Transverse colon (tissue), 4 donors: ENCODE measurements at regions not wholly inside any gene's neighbourhood (a gene's known extent, or its start where the extent isn't known, plus 50 kb on each side); places are given as distances from the start of the nearest gene placed in this dataset.

ENCODE experiments used
- DNase-seq: peaks from one replicate; pipeline ENCODE4 v3.0.0-alpha.2; 2019
- H3K27ac ChIP-seq, 4 donors: fragments of 200-600 bp; sonication (generic); 2 replicates each; pipeline ENCODE4 v1.5.1; 2016 to 2018; ENCODE audit warnings: inconsistent platforms in 4 of 4
- H3K27me3 ChIP-seq: fragments of 200-600 bp; sonication (generic); 2 replicates; pipeline ENCODE4 v1.5.1; 2017; ENCODE audit warnings: inconsistent platforms
- H3K36me3 ChIP-seq, 4 donors: fragments of 200-600 bp; sonication (generic); 2 replicates each; pipeline ENCODE4 v1.5.1; 2017 to 2019; ENCODE audit warnings: inconsistent platforms in 4 of 4
- H3K4me1 ChIP-seq, 4 donors: fragments of 200-600 bp; sonication (generic); 2 replicates each; pipeline ENCODE4 v1.5.1; 2017 to 2020; ENCODE audit warnings: inconsistent platforms in 4 of 4
- H3K4me3 ChIP-seq, 4 donors: fragments of 200-600 bp; sonication (generic); 1 replicate in 1 of 4; 2 replicates in 3 of 4; pipeline versions ENCODE4 v1.5.1 to v1.6.1; 2017 to 2019; ENCODE audit warnings: inconsistent platforms in 4 of 4
- H3K9me3 ChIP-seq, 2 donors: fragments of 200-600 bp; sonication (generic); 2 replicates each; pipeline ENCODE4 v1.5.1; 2017 to 2019; ENCODE audit warnings: inconsistent platforms in 2 of 2
- CTCF ChIP-seq, 5 experiments: fragments of 200-600 bp in 3 of 5; fragments of 450-650 bp in 2 of 5; sonication (generic) in 3 of 5; IDR thresholded peaks; 1 replicate in 2 of 5; 2 replicates in 3 of 5; pipeline ENCODE4 v1.5.1; 2016 to 2017; ENCODE audit warnings: antibody characterized with exemption in 5 of 5, inconsistent platforms in 3 of 5, mild to moderate bottlenecking in 2 of 5, moderate library complexity in 1 of 5
- EP300 ChIP-seq: sonication (generic); formaldehyde crosslinking; IDR thresholded peaks from one replicate; pipeline ENCODE4 v1.6.1; 2017; ENCODE audit warnings: antibody characterized with exemption, low read depth
- POLR2A ChIP-seq: fragments of 450-650 bp; IDR thresholded peaks from one replicate; pipeline ENCODE4 v1.6.1; 2016; ENCODE audit warnings: antibody characterized with exemption, mild to moderate bottlenecking, moderate library complexity
- POLR2AphosphoS5 ChIP-seq, 3 donors: sonication (generic); formaldehyde crosslinking; IDR thresholded peaks; one replicate each; pipeline ENCODE4 v1.6.1; 2016; ENCODE audit warnings: antibody characterized with exemption in 3 of 3
- WGBS, 2 donors: methylation state at CpG; one replicate each; pipeline ENCODE4 v1.1.5; 2018; ENCODE audit warnings: low coverage in 1 of 2; 5-methylcytosine and 5-hydroxymethylcytosine counted together
- in situ Hi-C, 4 donors: fragments of 200-750 bp; cut with MboI; loops; one replicate each; pipeline versions ENCODE4 v1.15.0 to v1.15.1; 2017; ENCODE audit warnings: low sequenced_read_pairs in 3 of 4, low pct_ligation_motif_present in 1 of 4, low pct_unique_long_range_greater_than_20kb in 1 of 4
- intact Hi-C: fragments of 100-400 bp; cut with DNase I; formaldehyde crosslinking; loops from one replicate; pipeline ENCODE4 v1.15.1; 2023; ENCODE audit warnings: low total_unique reads

- no peak for DNase-seq
- 84 to 85% methylated on average over 3 to 7 of the region's 7 CpGs for WGBS, 2 donors
- in situ Hi-C loops: loop anchor here in 1 of 4 donors (25.0 kb wide), 1 partner anchor 102 kb away; no protein-coding TSS in a partner anchor
Observed at GRCh38 chr11:29184939-29185890, 831.6 kb downstream of the KCNA4 start.

GRCh38 chr11:29183301-29183700 lies 833.5 kb downstream of the KCNA4 start:
- no peaks in the 10 kb centered on the region for H3K36me3 ChIP-seq
- no peak overlapping the region for H3K4me3 ChIP-seq
- H3K27me3 ChIP-seq: no peaks in the 10 kb centered on the region
- in situ Hi-C loops (loop anchor here in 1 of 4 donors (25.0 kb wide), 1 partner anchor 104 kb away; no protein-coding TSS in a partner anchor), intact Hi-C loops (no loop called here)
- no peak overlapping the region for H3K27ac ChIP-seq
- 45 to 86% methylated on average over 1 of the region's 1 CpG for WGBS, 2 donors
- no peaks in the 10 kb centered on the region for H3K9me3 ChIP-seq
- no peak for DNase-seq
- no peaks in the 10 kb centered on the region for H3K4me1 ChIP-seq
- no peak for TF ChIP-seq CTCF (IDR thresholded peaks at IDR 0.05)
- TF ChIP-seq POLR2A: no peak
- no peak for TF ChIP-seq EP300
- no peak for TF ChIP-seq POLR2AphosphoS5 (IDR thresholded peaks at IDR 0.05)

More at GRCh38 chr11:29184939-29185890, 831.6 kb downstream of the KCNA4 start:
- intact Hi-C loops: no loop called here
- H3K9me3 ChIP-seq: no peaks in the 10 kb centered on the region
- H3K27ac ChIP-seq: no peak overlapping the region
- no peaks in the 10 kb centered on the region for H3K4me1 ChIP-seq
- no peaks in the 10 kb centered on the region for H3K27me3 ChIP-seq
- no peak overlapping the region for H3K4me3 ChIP-seq
- TF ChIP-seq CTCF (IDR thresholded peaks at IDR 0.05): no peak
- TF ChIP-seq EP300: no peak
- TF ChIP-seq POLR2A: no peak
- no peak for TF ChIP-seq POLR2AphosphoS5 (IDR thresholded peaks at IDR 0.05)
- no peaks in the 10 kb centered on the region for H3K36me3 ChIP-seq

GRCh38 chr11:29173660-29174062 lies 843.2 kb downstream of the KCNA4 start:
- no peak for TF ChIP-seq EP300
- no peak for TF ChIP-seq CTCF (IDR thresholded peaks at IDR 0.05)
- TF ChIP-seq POLR2A: no peak
- TF ChIP-seq POLR2AphosphoS5 (IDR thresholded peaks at IDR 0.05): no peak
- Histone ChIP-seq H3K27me3 (no peaks in the 10 kb centered on the region), H3K4me3 (no peak overlapping the region), H3K36me3 (no peaks in the 10 kb centered on the region), H3K9me3 (no peaks in the 10 kb centered on the region), H3K27ac (no peak overlapping the region), H3K4me1 (no peaks in the 10 kb centered on the region)
- WGBS, 2 donors: 8 to 19% methylated on average over 1 of the region's 1 CpG
- intact Hi-C loops: no loop called here
- in situ Hi-C loops: loop anchor here in 1 of 4 donors (25.0 kb wide), 1 partner anchor 1486 kb away; no protein-coding TSS in a partner anchor
- DNase-seq: no peak

GRCh38 chr11:29171360-29171950 lies 845.4 kb downstream of the KCNA4 start:
- TF ChIP-seq EP300 (no peak), CTCF (IDR thresholded peaks at IDR 0.05) (no peak), POLR2AphosphoS5 (IDR thresholded peaks at IDR 0.05) (no peak), POLR2A (no peak)
- intact Hi-C loops (no loop called here), in situ Hi-C loops (loop anchor here in 1 of 4 donors (25.0 kb wide), 1 partner anchor 1484 kb away; no protein-coding TSS in a partner anchor)
- Histone ChIP-seq H3K4me3 (no peak overlapping the region), H3K9me3 (no peaks in the 10 kb centered on the region), H3K27ac (no peak overlapping the region), H3K36me3 (no peaks in the 10 kb centered on the region), H3K27me3 (no peaks in the 10 kb centered on the region), H3K4me1 (no peaks in the 10 kb centered on the region)
- DNase-seq: no peak
- 79 to 89% methylated on average over 1 of the region's 1 CpG for WGBS, 2 donors
